Ascending aorta (tissue), 2 donors: ENCODE measurements at regions not wholly inside any gene's neighbourhood (a gene's known extent, or its start where the extent isn't known, plus 50 kb on each side); places are given as distances from the start of the nearest gene placed in this dataset.
A peak's percentile ranks its signal among the peaks of the same experiment; 100 is the strongest.
"Not testable (repeated sequence)": the region's sequence is repeated elsewhere in the genome, so short reads cannot be mapped to it uniquely, and the experiment has no call there.

Experiments
- DNase-seq, 2 donors: peaks; one replicate each; pipeline ENCODE4 v3.0.0-alpha.2; 2019; ENCODE audit warnings: low spot score in 2 of 2
- H3K27ac ChIP-seq, 2 donors: fragments of 200-600 bp; sonication (generic); one replicate each; pipeline ENCODE4 v1.5.1; 2016 to 2017; ENCODE audit warnings: mild to moderate bottlenecking in 1 of 2
- H3K27me3 ChIP-seq: fragments of 200-600 bp; sonication (generic); one replicate; pipeline ENCODE4 v1.5.1; 2017
- H3K36me3 ChIP-seq, 2 donors: fragments of 200-600 bp; sonication (generic); one replicate each; pipeline ENCODE4 v1.5.1; 2016
- H3K4me1 ChIP-seq, 2 donors: fragments of 200-600 bp; sonication (generic); one replicate each; pipeline ENCODE4 v1.5.1; 2016 to 2017; ENCODE audit warnings: mild to moderate bottlenecking in 1 of 2
- H3K4me3 ChIP-seq, 2 donors: fragments of 200-600 bp; sonication (generic); one replicate each; pipeline ENCODE4 v1.5.1; 2016 to 2017; ENCODE audit warnings: mild to moderate bottlenecking in 1 of 2
- H3K9me3 ChIP-seq, 2 donors: fragments of 200-600 bp; sonication (generic); one replicate each; pipeline ENCODE4 v1.5.1; 2016
- intact Hi-C: fragments of 100-400 bp; cut with DNase I; formaldehyde crosslinking; loops from one replicate; pipeline ENCODE4 v1.15.1; 2023
- TF ChIP-seq, protein P1 (sequence below), 3 experiments: fragments of 200-600 bp in 2 of 3; fragments of 450-650 bp in 1 of 3; sonication (generic) in 2 of 3; IDR thresholded peaks; one replicate each; pipeline ENCODE4 v1.5.1; 2016 to 2019; ENCODE audit warnings: antibody characterized with exemption in 3 of 3, mild to moderate bottlenecking in 1 of 3, moderate library complexity in 1 of 3

DNA sequence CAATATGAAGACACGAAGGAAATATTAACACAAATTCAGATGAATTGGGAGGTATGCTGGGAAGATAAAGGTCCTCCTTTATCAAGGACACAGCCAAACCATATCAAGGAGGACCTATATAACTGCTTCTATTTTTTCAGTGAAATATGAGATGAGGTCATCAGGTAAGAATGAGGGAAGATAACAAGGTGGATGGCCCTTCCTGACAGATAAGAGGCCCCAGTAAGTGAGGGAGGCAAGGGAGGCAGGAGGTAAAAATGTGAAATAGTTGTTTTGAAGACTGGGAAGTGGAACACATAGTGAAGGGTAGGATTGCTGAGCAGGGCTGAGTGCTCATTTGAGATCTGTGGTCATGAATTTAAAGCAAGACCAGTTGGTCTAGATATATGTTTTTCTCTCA, 60.0 kb upstream of the FOXE1 start:
- Histone ChIP-seq H3K36me3 (no peaks in the 10 kb centered on the region), H3K4me1 (no peaks in the 10 kb centered on the region), H3K9me3 (no peaks in the 10 kb centered on the region), H3K27ac (no peak overlapping the region), H3K27me3 (no peaks in the 10 kb centered on the region), H3K4me3 (no peak overlapping the region)
- no peak for DNase-seq
- TF ChIP-seq, protein P1, sequence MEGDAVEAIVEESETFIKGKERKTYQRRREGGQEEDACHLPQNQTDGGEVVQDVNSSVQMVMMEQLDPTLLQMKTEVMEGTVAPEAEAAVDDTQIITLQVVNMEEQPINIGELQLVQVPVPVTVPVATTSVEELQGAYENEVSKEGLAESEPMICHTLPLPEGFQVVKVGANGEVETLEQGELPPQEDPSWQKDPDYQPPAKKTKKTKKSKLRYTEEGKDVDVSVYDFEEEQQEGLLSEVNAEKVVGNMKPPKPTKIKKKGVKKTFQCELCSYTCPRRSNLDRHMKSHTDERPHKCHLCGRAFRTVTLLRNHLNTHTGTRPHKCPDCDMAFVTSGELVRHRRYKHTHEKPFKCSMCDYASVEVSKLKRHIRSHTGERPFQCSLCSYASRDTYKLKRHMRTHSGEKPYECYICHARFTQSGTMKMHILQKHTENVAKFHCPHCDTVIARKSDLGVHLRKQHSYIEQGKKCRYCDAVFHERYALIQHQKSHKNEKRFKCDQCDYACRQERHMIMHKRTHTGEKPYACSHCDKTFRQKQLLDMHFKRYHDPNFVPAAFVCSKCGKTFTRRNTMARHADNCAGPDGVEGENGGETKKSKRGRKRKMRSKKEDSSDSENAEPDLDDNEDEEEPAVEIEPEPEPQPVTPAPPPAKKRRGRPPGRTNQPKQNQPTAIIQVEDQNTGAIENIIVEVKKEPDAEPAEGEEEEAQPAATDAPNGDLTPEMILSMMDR (IDR thresholded peaks at IDR 0.05) = no peak
- intact Hi-C loops = no loop called here

DNA sequence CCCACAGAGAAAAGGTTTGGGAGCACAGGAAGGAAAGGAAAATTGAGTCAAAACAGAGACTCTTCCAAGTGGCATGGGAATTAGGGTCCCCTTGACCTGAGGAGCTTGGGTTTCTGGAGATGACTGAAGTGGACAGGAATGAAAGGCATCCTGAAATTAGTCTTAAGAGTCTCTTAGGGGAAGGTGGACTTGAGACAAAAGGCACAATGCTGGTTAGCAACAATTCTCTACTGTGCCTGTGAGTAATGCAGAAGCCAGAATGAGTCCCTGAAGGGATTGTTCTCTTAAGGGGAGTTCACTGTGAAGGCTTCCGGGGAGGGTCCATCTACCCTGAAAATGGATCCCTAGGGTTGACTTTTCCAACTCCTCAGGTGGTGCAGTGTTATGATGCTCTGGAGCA, 58.4 kb upstream of the FOXE1 start:
- Histone ChIP-seq H3K4me1 (no peaks in the 10 kb centered on the region), H3K27me3 (no peaks in the 10 kb centered on the region), H3K36me3 (no peaks in the 10 kb centered on the region), H3K9me3 (no peaks in the 10 kb centered on the region), H3K27ac (no peak overlapping the region), H3K4me3 (no peak overlapping the region)
- intact Hi-C loops = no loop called here
- TF ChIP-seq, protein P1 (IDR thresholded peaks at IDR 0.05) = no peak
- DNase-seq = no peak

DNA sequence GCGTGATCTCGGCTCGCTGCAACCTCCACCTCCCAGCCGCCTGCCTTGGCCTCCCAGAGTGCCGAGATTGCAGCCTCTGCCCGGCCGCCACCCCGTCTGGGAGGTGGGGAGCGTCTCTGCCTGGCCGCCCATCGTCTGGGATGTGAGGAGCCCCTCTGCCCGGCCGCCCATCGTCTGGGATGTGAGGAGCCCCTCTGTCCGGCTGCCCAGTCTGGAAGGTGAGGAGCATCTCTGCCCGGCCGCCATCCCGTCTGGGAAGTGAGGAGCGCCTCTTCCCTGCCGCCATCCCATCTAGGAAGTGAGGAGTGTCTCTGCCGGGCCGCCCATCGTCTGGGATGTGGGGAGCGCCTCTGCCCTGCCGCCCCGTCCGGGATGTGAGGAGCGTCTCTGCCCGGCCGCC, 56.9 kb upstream of the FOXE1 start:
- H3K27me3 ChIP-seq, H3K36me3 ChIP-seq, H3K4me1 ChIP-seq, intact Hi-C loops, H3K9me3 ChIP-seq, DNase-seq, H3K27ac ChIP-seq, H3K4me3 ChIP-seq: not testable (repeated sequence)

DNA sequence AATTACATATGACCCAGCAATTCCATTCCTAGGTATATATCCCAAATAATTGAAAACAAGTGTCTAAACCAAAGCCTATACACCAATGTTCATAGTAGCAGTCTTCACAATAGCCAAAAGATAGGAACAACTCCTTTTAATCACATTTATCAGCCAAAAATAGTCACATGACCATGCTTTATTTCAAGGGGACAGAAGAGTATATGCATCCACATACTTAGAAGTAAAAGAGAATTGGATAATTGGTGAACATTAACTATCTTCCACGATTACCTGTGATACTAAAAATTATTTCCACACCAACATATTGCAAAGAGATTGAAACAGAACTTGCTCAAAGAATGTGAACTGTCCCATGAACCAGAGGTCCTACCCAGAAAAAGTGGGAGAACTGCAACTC, 51.8 kb upstream of the FOXE1 start:
- TF ChIP-seq, protein P1 (IDR thresholded peaks at IDR 0.05) = no peak
- H3K27ac ChIP-seq = no peak overlapping the region
- DNase-seq = no peak
- no peaks in the 10 kb centered on the region for H3K4me1 ChIP-seq
- peaks cover 8% of the 10 kb centered on the region for H3K27me3 ChIP-seq
- H3K9me3 ChIP-seq = no peaks in the 10 kb centered on the region
- H3K4me3 ChIP-seq = no peak overlapping the region
- H3K36me3 ChIP-seq = no peaks in the 10 kb centered on the region
- intact Hi-C loops = no loop called here

DNA sequence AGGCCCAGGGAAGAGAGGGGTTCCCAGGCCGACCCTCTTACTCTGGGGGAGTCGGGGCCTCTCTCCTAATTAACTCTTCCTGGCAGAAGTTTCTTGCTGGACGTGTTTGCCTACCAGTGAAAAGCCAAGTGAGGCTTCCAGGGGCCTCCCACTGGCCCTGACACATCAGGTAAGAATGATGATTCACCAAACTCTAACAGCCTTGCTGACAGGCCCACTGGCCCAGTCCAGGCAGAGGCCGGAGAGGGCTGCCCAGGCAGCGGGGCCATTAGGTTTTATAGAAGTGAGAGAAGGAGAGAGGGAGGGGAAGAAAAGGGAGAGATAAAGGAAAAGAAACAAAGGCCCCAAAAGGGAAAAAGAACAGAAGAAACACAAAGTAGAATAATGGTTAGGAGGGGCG, 50.8 kb upstream of the FOXE1 start:
- intact Hi-C loops = no loop called here
- no peak overlapping the region for H3K4me3 ChIP-seq
- no peaks in the 10 kb centered on the region for H3K36me3 ChIP-seq
- H3K27me3 ChIP-seq = peaks cover 8% of the 10 kb centered on the region
- TF ChIP-seq, protein P1 (IDR thresholded peaks at IDR 0.05) = no peak
- no peak for DNase-seq
- H3K9me3 ChIP-seq = no peaks in the 10 kb centered on the region
- H3K27ac ChIP-seq = no peak overlapping the region
- no peaks in the 10 kb centered on the region for H3K4me1 ChIP-seq

DNA sequence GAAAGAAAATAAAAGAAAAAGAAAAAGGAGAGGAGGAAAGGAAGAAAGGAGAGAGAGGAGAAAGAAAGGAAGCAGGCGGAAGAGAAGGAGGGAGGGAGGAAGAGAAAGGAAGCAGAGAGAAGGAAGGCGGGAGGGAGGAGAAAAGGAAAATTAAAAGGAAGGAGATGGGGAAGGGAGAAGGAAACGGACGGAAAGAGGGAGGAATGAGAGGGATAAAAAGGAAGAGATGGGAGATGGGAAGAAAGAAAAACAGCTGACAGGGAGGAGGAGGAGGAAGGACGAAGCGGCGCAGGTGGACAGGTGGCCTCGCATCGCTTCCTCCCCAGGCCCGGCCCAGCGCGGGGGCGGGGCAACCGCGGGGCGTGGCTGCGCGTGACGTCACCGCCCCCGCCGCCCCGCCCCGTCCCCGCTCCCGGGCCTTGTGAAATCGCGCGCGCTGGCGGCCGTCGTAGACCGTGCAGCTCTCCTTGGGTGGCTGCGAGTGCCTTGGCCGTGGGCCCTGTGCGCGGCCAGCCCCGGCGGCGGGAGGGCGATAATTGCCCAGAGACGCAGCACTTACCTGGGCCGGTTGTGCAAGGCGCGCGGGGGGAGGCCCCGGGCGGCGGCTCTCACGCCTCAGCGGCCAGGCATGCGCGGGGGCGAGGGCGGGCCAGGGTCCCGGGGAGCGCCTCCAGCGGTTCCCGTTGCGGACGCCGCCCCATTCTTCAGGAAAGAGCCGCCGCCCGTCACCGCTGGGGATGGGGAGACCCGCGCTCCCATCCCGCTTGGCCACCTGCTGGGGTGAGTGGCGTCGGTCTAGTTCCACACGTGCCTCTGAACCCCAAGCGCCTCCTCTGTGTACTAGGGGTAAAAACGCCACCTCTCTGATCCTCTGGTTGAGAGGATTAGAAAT, 49.6 kb upstream of the FOXE1 start:
- no peaks in the 10 kb centered on the region for H3K9me3 ChIP-seq
- H3K36me3 ChIP-seq = no peaks in the 10 kb centered on the region
- TF ChIP-seq, protein P1 (IDR thresholded peaks at IDR 0.05) = no peak
- peaks cover 8% of the 10 kb centered on the region for H3K27me3 ChIP-seq
- no peak for DNase-seq
- H3K27ac ChIP-seq = no peak overlapping the region
- H3K4me1 ChIP-seq = no peaks in the 10 kb centered on the region
- intact Hi-C loops = no loop called here
- H3K4me3 ChIP-seq = peak overlapping the region; percentile 46
